ENCODE measurements at regions not wholly inside any gene's neighbourhood (a gene's known extent, or its start where the extent isn't known, plus 50 kb on each side); places are given as distances from the start of the nearest gene placed in this dataset.

- H3K4me1 ChIP-seq, result no peaks in the 10 kb centered on the region
- no peak overlapping the region for H3K4me3 ChIP-seq
- H3K9me3 ChIP-seq, result no peaks in the 10 kb centered on the region
- intact Hi-C loops (cut with DNase I), result no loop called here
- no peak for TF ChIP-seq CTCF (IDR thresholded peaks at IDR 0.05)
- no peak for DNase-seq
- H3K27ac ChIP-seq, result no peak overlapping the region
- H3K36me3 ChIP-seq, result no peaks in the 10 kb centered on the region
- no peaks in the 10 kb centered on the region for H3K27me3 ChIP-seq
- no peak overlapping the region for H3K9ac ChIP-seq (ENCODE audit: low read depth in 2 of 2, low read length in 2 of 2)
Observed at GRCh38 chr5:33067291-33067690, 356.2 kb downstream of the NPR3 start.

GRCh38 chr5:33068786-33069185 is 357.7 kb downstream of the NPR3 start:
- TF ChIP-seq CTCF (IDR thresholded peaks at IDR 0.05), result no peak
- intact Hi-C loops (cut with DNase I), result no loop called here
- no peak overlapping the region for H3K27ac ChIP-seq
- no peak overlapping the region for H3K4me3 ChIP-seq
- DNase-seq, result no peak
- no peaks in the 10 kb centered on the region for H3K27me3 ChIP-seq
- no peak overlapping the region for H3K9ac ChIP-seq (ENCODE audit: low read depth in 2 of 2, low read length in 2 of 2)
- no peaks in the 10 kb centered on the region for H3K36me3 ChIP-seq
- no peaks in the 10 kb centered on the region for H3K9me3 ChIP-seq
- H3K4me1 ChIP-seq, result no peaks in the 10 kb centered on the region

- no peak overlapping the region for H3K27ac ChIP-seq
- no peak overlapping the region for H3K9ac ChIP-seq (ENCODE audit: low read depth in 2 of 2, low read length in 2 of 2)
- no peak for TF ChIP-seq CTCF (IDR thresholded peaks at IDR 0.05)
- H3K4me1 ChIP-seq, result no peaks in the 10 kb centered on the region
- no peak for DNase-seq
- H3K4me3 ChIP-seq, result no peak overlapping the region
- no peaks in the 10 kb centered on the region for H3K36me3 ChIP-seq
- no peaks in the 10 kb centered on the region for H3K9me3 ChIP-seq
- H3K27me3 ChIP-seq, result no peaks in the 10 kb centered on the region
- intact Hi-C loops (cut with DNase I), result no loop called here
Observed at GRCh38 chr5:33072296-33072695, 361.2 kb downstream of the NPR3 start.

GRCh38 chr5:33072726-33073125 is 361.6 kb downstream of the NPR3 start:
- Histone ChIP-seq H3K9ac (ENCODE audit: low read depth in 2 of 2, low read length in 2 of 2) (no peak overlapping the region), H3K4me1 (no peaks in the 10 kb centered on the region), H3K9me3 (no peaks in the 10 kb centered on the region), H3K4me3 (no peak overlapping the region), H3K27ac (no peak overlapping the region), H3K36me3 (no peaks in the 10 kb centered on the region), H3K27me3 (no peaks in the 10 kb centered on the region)
- intact Hi-C loops (cut with DNase I), result no loop called here
- no peak for TF ChIP-seq CTCF (IDR thresholded peaks at IDR 0.05)
- DNase-seq, result no peak

- H3K9ac ChIP-seq (ENCODE audit: low read depth in 2 of 2, low read length in 2 of 2), result no peak overlapping the region
- no peaks in the 10 kb centered on the region for H3K4me1 ChIP-seq
- H3K9me3 ChIP-seq, result no peaks in the 10 kb centered on the region
- H3K27ac ChIP-seq, result no peak overlapping the region
- H3K4me3 ChIP-seq, result no peak overlapping the region
- no peak for DNase-seq
- TF ChIP-seq CTCF (IDR thresholded peaks at IDR 0.05), result no peak
- H3K36me3 ChIP-seq, result no peaks in the 10 kb centered on the region
- intact Hi-C loops (cut with DNase I), result no loop called here
- no peaks in the 10 kb centered on the region for H3K27me3 ChIP-seq
Observed at GRCh38 chr5:33073881-33074327, 362.8 kb downstream of the NPR3 start.

- DNase-seq, result no peak
- TF ChIP-seq CTCF (IDR thresholded peaks at IDR 0.05), result no peak
Observed at GRCh38 chr5:33074548-33074947, 363.4 kb downstream of the NPR3 start.

More at GRCh38 chr5:33074548-33074947, 363.4 kb downstream of the NPR3 start:
- H3K4me3 ChIP-seq, result no peak overlapping the region
- H3K27ac ChIP-seq, result no peak overlapping the region
- H3K9ac ChIP-seq (ENCODE audit: low read depth in 2 of 2, low read length in 2 of 2), result no peak overlapping the region
- H3K36me3 ChIP-seq, result no peaks in the 10 kb centered on the region
- H3K9me3 ChIP-seq, result no peaks in the 10 kb centered on the region
- intact Hi-C loops (cut with DNase I), result no loop called here
- no peaks in the 10 kb centered on the region for H3K4me1 ChIP-seq
- H3K27me3 ChIP-seq, result no peaks in the 10 kb centered on the region

All from colonic mucosa (tissue), 4 donors.